Skin epidermis (tissue), 12 donors: ENCODE measurements at regions not wholly inside any gene's neighbourhood (a gene's known extent, or its start where the extent isn't known, plus 50 kb on each side); places are given as distances from the start of the nearest gene placed in this dataset.

Source experiments
- H3K27ac ChIP-seq, 21 experiments: fragments of 200-600 bp; sonication (generic) in 11 of 21; one replicate each; pipeline ENCODE4 v1.5.0; 2020; ENCODE audit warnings: mild to moderate bottlenecking in 3 of 21, inconsistent platforms in 2 of 21, moderate library complexity in 2 of 21
- H3K4me3 ChIP-seq, 7 experiments: fragments of 200-600 bp; sonication (generic) in 2 of 7; one replicate each; pipeline ENCODE4 v1.5.0; 2020; ENCODE audit warnings: inconsistent platforms in 2 of 7, mild to moderate bottlenecking in 2 of 7, moderate library complexity in 1 of 7

DNA sequence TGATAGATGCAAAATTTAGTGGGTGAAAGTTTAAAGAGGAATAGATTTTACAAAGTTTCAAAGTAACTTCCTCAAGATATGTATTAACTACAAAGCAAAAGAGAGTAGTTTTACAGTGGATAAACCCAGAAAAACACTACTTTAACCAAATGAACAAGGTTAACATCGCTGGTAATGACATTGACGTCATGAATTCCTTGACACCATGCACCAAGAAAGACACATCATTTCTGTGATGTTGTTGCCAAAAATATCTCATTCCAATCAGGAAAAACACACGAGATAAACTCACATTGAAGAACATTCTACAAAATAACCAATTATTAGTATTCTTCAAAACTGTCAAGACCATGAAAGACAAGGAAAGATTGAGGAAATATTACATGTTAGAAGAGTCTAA is 605.6 kb upstream of the SETBP1 start:
- H3K27ac ChIP-seq = no peak overlapping the region
- no peak overlapping the region for H3K4me3 ChIP-seq

DNA sequence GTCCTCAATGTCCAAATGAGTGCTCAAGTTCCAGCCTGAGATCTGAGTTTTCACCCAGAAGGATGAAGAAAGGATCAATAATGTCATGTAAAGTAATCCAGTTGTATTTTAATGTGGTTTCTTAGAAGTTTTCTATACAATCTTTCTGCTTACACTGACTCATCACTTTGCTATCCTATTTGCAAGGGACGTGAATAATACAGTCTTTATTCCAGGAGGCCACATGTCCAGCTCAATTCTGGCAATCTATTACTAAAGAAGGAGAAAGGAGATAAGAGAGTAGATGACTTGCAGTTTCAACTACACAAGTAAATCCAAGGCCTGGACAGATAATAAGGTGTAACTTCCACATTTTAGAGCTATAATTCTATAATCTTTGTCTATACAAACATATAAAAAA is 601.1 kb upstream of the SETBP1 start:
- H3K27ac ChIP-seq = no peak overlapping the region
- no peak overlapping the region for H3K4me3 ChIP-seq

DNA sequence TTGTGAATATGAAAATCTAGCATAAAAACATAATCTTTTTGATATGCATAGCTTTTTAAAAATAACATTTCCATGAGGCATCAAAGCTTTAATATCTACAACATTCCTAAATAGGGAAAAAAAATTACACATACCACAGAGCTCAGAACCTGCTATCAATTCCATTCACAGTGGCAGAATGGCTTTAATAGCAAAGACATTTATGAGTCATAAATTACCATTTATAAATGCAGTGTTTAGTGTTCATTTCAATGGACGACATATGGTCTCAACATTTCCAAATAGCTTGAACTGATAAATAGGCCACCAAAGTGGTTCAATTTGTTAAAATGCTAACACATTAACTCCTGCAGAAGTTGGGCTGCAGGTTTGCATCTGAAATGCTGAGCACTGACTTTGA is 600.6 kb upstream of the SETBP1 start:
- Histone ChIP-seq H3K4me3 (no peak overlapping the region), H3K27ac (no peak overlapping the region)

DNA sequence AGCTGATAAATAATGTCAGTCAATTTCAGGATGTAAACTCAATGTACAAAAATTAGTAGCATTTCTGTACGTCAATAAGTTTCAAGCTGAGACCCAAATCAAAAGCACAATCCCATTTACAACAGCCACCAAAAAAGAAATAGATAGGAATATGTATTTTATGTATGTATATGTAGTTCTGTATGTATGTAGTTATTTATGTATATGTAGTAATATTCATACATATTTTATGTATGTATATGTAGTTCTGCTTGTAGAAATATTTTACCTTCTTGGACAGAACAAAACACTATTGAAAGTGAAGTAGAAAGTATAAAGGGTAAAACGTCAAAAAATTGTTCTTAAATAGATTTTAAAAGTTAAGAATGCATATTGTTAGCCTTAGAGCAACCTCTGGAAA is 591.0 kb upstream of the SETBP1 start:
- H3K27ac ChIP-seq = no peak overlapping the region
- H3K4me3 ChIP-seq = no peak overlapping the region

DNA sequence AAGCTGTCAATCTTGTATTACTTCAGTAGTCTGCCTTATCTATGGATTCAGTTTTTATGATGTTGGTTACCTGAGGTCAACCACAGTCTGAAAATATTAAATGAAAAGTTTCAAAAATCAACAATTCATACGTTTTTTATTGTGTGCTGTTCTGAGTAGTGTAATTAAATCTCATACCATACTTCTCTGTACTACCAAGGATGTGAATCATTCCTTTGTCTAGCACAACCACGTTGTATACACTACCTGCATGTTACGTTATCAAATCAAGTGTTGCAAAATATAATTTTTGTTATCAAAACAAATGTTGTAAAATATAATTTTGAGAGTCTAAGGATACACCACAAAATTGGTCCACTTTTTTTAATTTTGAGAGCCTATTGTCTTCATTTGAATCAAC is 590.2 kb upstream of the SETBP1 start:
- H3K4me3 ChIP-seq = no peak overlapping the region
- H3K27ac ChIP-seq = no peak overlapping the region

DNA sequence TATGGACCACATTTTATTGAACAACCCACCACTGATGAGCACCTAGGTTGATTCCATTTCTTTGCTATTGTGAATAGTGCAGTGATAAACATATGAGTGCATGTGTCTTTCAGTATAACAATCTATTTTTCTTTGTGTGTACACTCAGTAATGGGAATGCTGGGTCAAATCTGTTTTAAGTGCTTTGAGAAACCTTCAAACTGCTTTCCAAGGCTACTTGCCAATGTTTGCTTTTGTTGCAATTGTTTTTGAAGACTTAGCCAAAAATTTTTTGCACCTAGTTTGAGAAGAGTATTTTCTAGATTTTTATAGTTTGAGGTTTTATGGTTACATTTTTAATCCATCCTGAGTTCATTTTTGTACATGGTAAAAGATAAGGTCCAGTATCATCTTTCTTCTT is 587.4 kb upstream of the SETBP1 start:
- H3K27ac ChIP-seq = no peak overlapping the region
- H3K4me3 ChIP-seq = no peak overlapping the region

DNA sequence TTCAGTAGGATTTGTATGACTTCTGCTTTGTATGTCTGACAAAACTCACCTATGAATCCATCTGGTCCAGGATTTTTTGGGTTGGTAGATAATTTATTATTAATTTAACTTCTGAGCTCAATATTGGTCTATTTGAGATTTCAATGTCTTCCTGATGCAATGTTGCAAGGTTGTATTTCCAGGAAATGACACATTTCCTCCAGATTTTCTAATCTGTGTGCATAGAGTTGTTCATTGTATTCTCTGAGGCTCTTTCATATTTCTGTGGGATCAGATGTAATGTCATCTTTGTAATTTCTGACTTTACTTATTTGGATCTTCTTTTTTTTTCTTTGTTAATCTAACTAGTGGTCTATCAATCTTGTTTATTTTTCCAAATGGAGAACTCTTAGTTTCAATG is 584.7 kb upstream of the SETBP1 start:
- H3K4me3 ChIP-seq = no peak overlapping the region

DNA sequence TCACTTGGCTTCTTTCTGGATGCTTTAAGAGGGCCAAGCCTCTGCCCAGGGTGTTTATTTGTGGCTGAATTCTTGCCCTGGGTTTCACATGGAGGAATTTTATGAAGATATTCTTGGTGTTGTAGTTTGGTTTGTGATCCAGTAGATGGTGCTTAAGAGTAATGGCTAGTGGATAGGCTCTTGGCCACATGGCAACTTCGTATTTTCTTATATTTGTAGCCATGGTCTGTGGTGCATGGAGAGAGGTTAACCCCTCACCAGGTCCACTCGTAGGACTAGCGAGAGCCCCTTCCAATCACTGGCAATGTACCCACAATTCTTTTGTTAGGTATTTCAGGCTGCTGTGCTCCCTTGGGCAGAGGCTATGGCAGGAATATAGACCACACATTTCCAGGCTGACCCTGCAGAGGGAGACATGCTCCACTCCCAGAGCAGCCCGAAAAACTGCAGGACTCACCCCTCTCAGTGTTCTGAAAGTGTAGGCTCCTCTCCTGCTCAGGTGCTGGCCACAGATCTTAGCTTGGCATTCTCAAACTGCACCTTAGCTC is 582.1 kb upstream of the SETBP1 start:
- H3K4me3 ChIP-seq = no peak overlapping the region
- no peak overlapping the region for H3K27ac ChIP-seq

More for the DNA sequence above, 584.7 kb upstream of the SETBP1 start:
- no peak overlapping the region for H3K27ac ChIP-seq

DNA sequence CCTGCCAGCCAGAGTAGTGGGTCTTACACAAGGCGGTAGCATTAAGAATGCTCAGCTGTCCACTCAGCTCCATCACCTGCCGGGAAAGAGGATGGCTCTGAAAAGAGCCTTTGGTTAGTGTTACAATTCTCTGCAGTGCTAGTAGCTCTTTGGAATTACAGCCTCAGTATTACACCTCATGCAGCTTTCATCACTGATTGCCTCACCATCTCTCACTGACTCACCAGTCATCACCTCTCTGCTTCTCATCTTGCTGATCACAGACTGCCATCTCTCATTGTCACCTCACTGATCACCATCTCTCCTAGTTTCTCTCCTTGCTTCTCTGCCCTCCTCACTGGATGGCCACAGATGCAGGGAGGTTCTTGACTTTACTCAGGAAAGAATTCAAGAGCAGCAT is 573.5 kb upstream of the SETBP1 start:
- H3K27ac ChIP-seq = no peak overlapping the region
- H3K4me3 ChIP-seq = no peak overlapping the region

DNA sequence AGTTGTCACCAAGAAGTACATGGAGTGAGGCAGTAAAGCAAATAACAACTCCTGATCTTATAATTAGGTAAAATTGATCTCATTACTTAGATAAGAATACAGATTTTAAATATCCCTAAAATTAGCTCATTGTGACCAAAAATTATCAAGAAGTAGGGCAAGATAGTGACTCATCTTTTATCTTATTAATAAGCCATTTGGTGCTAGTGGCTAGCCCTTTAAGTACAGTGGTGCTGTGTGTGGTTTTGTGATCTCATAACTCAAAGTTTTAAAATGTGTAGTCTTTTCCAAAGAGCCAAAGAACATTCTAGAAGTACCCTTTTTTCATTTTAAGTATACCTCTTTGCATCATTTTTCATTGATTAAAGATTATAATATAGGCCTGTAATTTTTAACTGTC is 569.4 kb upstream of the SETBP1 start:
- Histone ChIP-seq H3K4me3 (no peak overlapping the region), H3K27ac (no peak overlapping the region)

DNA sequence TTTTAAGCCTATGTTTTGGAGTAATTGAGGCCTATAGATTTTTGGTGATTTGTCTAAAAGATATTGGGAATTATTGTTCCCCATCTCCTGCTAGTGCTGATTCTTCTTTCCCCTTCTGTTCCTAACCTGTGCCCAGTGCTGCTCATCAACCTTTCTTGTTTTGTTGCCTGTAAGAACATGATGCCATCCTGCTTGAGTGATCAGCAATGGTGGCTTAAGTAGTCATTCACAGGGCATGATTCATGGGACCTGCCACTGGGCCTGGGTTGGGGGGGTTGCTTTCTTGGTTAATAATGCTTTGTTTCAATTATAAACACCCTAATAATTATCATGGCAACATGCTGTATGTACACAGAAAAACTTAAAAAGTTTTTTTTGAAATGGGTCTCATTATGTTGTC is 562.9 kb upstream of the SETBP1 start:
- Histone ChIP-seq H3K4me3 (no peak overlapping the region), H3K27ac (no peak overlapping the region)

DNA sequence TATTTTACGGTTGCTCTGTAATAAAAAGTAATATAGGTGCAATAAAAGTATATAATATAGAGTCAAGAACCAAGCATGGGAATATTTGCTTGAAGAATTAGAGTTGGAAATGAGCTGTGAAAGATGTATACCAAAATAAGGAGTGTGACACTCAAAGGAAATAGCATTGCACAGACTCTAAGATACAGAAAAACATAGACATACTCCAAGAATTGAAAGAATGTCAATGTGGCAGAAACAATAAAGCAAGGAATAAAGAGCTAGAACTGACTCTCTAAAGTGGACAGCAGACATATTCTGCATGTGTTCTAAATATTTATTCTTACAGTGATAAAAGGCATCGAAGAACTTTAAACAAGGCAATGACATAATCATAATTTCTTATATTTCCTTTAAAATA is 561.1 kb upstream of the SETBP1 start:
- Histone ChIP-seq H3K27ac (no peak overlapping the region), H3K4me3 (no peak overlapping the region)

DNA sequence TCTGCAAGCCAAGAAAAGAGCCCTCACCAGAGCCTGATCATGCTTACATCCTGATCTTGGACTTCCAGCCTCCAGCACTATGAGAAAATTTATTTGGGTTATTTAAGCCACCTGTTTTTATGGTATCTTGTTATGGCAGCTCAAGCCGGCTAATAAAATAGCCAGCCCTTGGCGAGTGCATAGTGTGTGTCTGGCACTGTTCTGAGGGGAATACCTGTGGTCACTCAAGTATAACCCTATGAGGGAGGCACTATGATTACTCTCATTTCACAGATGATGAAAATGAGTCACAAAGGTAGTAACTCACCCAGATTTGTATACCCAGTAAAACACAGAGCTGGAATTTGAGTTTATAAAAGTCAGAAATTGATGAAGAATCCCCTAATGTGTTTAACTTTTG is 556.9 kb upstream of the SETBP1 start:
- H3K27ac ChIP-seq = no peak overlapping the region
- H3K4me3 ChIP-seq = no peak overlapping the region

DNA sequence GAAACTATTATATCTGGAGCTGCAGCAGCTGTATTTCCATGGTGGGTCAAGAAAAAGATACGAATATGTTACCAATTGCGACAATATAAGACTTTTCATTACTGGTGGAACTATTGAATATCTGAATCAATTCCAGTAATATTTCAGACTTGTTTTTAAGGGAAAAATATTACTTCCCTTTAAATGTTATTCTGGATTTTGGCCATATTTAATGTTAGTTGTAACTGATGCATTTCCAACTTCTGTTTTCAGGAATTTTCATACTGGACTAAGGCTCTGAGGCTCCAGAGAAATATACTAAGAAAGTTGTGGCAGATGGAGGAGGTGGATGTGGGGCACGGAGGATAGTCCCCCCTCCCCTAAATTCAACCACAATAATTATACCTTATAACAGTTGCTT is 555.2 kb upstream of the SETBP1 start:
- no peak overlapping the region for H3K27ac ChIP-seq

DNA sequence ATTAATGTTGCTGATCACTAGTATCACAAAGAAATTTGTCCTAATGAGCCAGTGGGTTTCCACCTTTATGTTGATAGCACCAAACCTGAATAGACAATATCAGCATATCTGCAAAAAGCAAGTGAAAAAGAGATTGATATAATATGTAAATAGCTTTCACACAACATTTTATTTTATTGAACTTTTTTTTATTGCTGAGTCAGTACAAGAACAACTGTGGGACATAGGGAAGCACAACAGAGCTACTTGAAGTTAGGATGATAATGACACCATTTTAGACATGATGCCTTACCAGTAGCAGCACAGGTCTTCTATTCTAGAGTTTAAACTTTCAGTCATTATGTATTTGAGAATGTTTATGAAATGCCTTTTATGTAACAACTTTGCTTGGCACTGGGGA is 554.1 kb upstream of the SETBP1 start:
- no peak overlapping the region for H3K27ac ChIP-seq
- no peak overlapping the region for H3K4me3 ChIP-seq

More for the DNA sequence above, 555.2 kb upstream of the SETBP1 start:
- no peak overlapping the region for H3K4me3 ChIP-seq

DNA sequence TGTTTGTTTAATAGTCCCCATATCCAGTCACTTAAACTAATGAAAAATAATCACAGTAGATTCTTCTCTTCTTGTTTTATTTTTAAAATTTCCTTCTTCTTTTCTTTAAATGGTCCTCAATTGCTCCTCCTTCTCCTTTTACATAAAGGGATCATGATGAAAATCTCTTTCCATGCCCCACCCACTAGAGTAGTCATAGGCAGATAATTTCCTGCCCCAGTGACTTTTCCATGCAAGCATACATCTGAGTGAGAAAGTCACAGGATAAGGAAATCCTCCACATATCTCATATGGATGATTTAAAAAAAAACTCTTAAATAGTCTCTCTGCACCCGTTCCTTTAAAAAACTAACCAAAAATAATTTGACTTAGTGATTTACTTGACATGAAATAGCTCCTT is 552.3 kb upstream of the SETBP1 start:
- Histone ChIP-seq H3K4me3 (no peak overlapping the region), H3K27ac (no peak overlapping the region)

DNA sequence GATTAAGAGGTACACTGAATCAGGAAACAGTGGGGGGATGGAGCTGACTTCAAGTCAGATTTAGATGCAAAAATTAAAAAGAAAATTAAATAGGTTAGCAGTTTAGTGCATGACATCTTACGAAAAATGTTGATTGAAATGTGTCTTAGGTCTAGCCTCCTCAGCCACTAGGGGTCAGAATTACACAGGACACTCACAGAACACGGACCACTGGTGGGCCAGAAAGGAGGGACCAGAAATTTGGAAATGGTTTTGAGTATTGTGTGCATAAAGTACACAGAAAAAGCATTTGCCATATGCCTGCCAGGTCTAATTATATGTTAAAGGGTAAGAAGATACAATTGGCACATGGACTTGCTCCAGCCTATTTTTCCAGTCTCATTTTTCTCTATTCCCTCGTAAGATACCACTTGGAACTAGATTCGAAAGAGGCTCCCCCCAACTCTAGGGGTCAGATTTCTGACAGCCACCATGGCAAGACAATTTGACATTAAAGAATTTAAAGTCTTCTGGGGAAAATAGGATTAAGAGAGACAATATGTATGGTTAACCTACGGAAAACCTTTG is 550.2 kb upstream of the SETBP1 start:
- Histone ChIP-seq H3K27ac (no peak overlapping the region), H3K4me3 (no peak overlapping the region)

DNA sequence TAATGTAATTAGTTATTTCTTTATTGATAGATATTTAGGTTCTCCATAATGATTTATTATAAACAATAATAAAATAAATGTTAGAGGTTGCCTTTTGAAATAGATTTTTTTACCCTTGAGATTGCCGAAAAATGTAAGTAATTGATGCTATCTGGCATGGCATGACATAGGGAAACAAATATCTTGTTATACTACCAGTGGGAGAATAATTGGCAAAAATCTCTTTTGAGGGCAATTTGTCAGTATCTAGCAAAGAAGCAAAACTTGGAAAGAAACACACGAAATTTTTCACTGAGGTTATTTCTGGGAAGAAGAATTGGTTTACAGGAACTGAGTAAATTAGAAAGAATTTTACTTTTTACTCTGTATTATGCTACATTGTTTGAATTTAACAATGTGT is 547.2 kb upstream of the SETBP1 start:
- H3K4me3 ChIP-seq = no peak overlapping the region

DNA sequence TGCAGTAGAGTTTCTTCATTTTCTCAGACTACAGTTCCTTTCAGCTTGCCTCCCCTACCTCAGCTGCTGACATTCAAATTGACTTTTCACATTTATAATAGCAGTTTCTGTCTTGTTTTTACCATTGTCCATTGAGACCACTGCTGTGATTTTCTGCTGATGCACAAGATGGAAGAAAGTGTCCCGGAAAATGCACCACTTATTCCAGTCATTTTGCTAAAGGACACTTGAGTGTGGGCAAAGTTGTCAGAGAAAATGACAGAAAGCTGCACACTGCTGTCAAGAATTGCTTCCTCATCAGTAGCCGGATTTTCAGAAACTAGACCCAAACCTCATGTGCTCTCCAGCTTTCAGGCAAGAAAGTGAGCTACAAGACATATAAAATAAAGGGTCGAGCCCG is 546.2 kb upstream of the SETBP1 start:
- H3K4me3 ChIP-seq = no peak overlapping the region
- H3K27ac ChIP-seq = no peak overlapping the region

More for the DNA sequence above, 547.2 kb upstream of the SETBP1 start:
- no peak overlapping the region for H3K27ac ChIP-seq

DNA sequence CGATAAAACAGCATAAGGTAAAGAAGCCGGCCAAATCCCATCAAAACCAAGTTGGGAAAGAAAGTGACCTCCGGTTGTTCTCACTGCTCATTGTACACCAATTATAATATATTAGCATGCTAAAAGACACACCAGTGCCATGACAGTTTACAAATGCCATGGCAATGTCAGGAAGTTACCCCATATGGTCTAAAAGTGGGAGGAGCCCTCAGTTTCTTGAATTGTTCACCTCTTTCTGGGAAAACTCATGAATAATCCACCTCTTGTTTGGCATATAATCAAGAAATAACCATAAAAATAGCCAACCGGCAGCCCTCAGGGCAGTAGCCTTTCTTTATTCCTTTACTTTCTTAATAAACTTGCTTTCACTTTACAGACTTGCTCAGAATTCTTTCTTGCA is 544.9 kb upstream of the SETBP1 start:
- Histone ChIP-seq H3K4me3 (no peak overlapping the region), H3K27ac (no peak overlapping the region)

DNA sequence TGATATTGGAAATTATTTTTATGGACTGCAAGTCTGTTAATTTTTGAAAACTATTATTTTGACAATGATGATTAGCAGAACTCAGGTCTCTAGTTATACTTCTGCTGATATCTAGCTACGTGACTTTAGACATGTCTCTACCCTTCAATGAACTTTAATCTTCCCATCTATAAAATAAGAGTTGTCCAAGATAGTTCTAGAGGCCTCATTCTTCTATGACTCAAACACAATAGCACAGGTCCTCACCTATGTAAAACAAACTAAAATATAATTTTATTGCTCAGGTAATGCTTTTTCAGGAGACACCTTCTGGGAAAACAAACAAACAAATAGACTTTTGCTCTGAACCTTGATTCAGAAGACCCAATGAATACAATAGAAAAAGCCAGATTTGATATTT is 544.4 kb upstream of the SETBP1 start:
- no peak overlapping the region for H3K4me3 ChIP-seq
- H3K27ac ChIP-seq = no peak overlapping the region

DNA sequence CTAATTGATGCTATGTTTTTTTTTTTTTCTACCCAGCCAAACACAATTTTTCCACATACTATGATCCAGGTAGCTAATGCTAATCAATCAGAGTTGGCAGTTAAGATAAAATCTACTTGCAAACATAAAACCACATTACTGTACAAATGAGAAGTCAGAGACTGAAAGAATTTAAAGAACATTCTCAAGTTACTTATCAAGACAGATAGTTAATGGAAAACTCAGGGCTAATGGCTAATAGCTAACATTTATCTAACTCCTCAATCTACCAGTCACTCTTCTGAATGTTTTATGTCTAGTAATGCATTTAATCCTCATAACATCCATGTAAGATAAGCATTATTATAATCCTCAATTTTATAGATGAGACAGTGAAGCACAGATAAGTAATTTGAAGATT is 537.6 kb upstream of the SETBP1 start:
- Histone ChIP-seq H3K4me3 (no peak overlapping the region), H3K27ac (no peak overlapping the region)
